HCT116 (cell line): ENCODE measurements at regions not wholly inside any gene's neighbourhood (a gene's known extent, or its start where the extent isn't known, plus 50 kb on each side); places are given as distances from the start of the nearest gene placed in this dataset.
"Not testable (repeated sequence)": the region's sequence is repeated elsewhere in the genome, so short reads cannot be mapped to it uniquely, and the experiment has no call there.

Experiments
- ATAC-seq: fragments of 200-7000 bp; cut with Tn5 transposase; 2 replicates; pipeline ENCODE4 v1.9.1; 2020; ENCODE audit warnings: mild to moderate bottlenecking, moderate library complexity
- BruUV-seq: library from RNA; stranded (reverse); fragments of 400-500 nt; replicated peaks from 2 replicates; lab custom pipeline; 2021; lab: Mats Ljungman, UMichigan
- CTCF ChIA-PET: fragments of 300-600 bp; sonication (Branson Sonifier 250); formaldehyde crosslinking; loops from one replicate; lab custom pipeline; 2021; ENCODE audit warnings: antibody characterized with exemption; lab: Charles Lee
- POLR2A ChIA-PET: fragments of 300-600, 350-600 bp; sonication (Branson Sonifier 250); formaldehyde crosslinking; loops from one replicate; lab custom pipeline; 2021; ENCODE audit warnings: antibody characterized with exemption; lab: Charles Lee
- RAD21 ChIA-PET, 2 experiments: fragments of 300-600 bp; sonication (Branson Sonifier 250); formaldehyde crosslinking; loops; one replicate each; lab custom pipeline; 2023; ENCODE audit warnings: low total read pairs in 2 of 2; ENCODE audit not compliant: uncharacterized antibody in 2 of 2, unreplicated experiment in 2 of 2, low non-redundant PET in 1 of 2; lab: Charles Lee
- DNase-seq: peaks from one replicate; pipeline ENCODE4 v3.0.0-alpha.2; 2010; ENCODE audit warnings: low read depth, low spot score
- H2AFZ ChIP-seq: fragments of 200-600 bp; shearing (Covaris generic), sonication (generic); 2 replicates; pipeline ENCODE4 v1.6.1; 2017; ENCODE audit warnings: low read depth, mixed run types, mixed read lengths, antibody characterized with exemption, low read length; ENCODE audit not compliant: poor library complexity, severe bottlenecking
- H3K27ac ChIP-seq: 2 replicates; pipeline ENCODE4 v1.5.1; 2012; ENCODE audit warnings: low read depth, low read length
- H3K27me3 ChIP-seq: fragments of 200-600 bp; sonication (generic); 2 replicates; pipeline ENCODE4 v1.6.1; 2016; ENCODE audit warnings: mixed run types, low read length, mixed read lengths; ENCODE audit not compliant: insufficient read depth
- H3K36me3 ChIP-seq, 2 experiments: fragments of 200-500 bp in 1 of 2; fragments of 200-600 bp in 1 of 2; sonication (Bioruptor generic) in 1 of 2; sonication (generic) in 1 of 2; 2 replicates each; pipeline versions ENCODE4 v1.5.1 to v1.6.1; 2014 to 2016; ENCODE audit warnings: low read length in 2 of 2, inconsistent platforms in 1 of 2, mixed read lengths in 1 of 2, mixed run types in 1 of 2; ENCODE audit not compliant: insufficient read depth in 2 of 2, control insufficient read depth in 1 of 2
- H3K4me1 ChIP-seq, 2 experiments: fragments of 200-600 bp in 1 of 2; sonication (generic) in 1 of 2; 2 replicates each; pipeline versions ENCODE4 v1.5.1 to v1.6.1; 2012 to 2017; ENCODE audit warnings: low read length in 2 of 2, inconsistent platforms in 1 of 2, mild to moderate bottlenecking in 1 of 2, mixed read lengths in 1 of 2, mixed run types in 1 of 2, moderate library complexity in 1 of 2; ENCODE audit not compliant: insufficient read depth in 2 of 2, control insufficient read depth in 1 of 2
- H3K4me2 ChIP-seq: fragments of 200-600 bp; sonication (generic); 2 replicates; pipeline ENCODE4 v1.6.1; 2017; ENCODE audit warnings: mixed run types, low read length, mixed read lengths
- H3K4me3 ChIP-seq, 2 experiments: fragments of 200-600 bp in 1 of 2; sonication (generic) in 1 of 2; replicated peaks in 1 of 2; 2 replicates each; pipeline ENCODE4 v1.5.1; 2011 to 2016; ENCODE audit warnings: low read length in 2 of 2, control low read depth in 1 of 2, low read depth in 1 of 2, mild to moderate bottlenecking in 1 of 2, mixed read lengths in 1 of 2, mixed run types in 1 of 2
- H3K79me2 ChIP-seq: fragments of 200-600 bp; sonication (generic); 2 replicates; pipeline ENCODE4 v1.6.1; 2017; ENCODE audit warnings: mild to moderate bottlenecking, mixed run types, low read length, moderate library complexity, mixed read lengths; ENCODE audit not compliant: insufficient read depth
- H3K9ac ChIP-seq: fragments of 200-600 bp; sonication (generic); 2 replicates; pipeline ENCODE4 v1.6.1; 2016; ENCODE audit warnings: low read length, mixed read lengths
- H3K9me2 ChIP-seq: fragments of 200-600 bp; sonication (generic), shearing (Covaris generic); 2 replicates; pipeline ENCODE4 v1.6.1; 2017; ENCODE audit warnings: mixed run types, mild to moderate bottlenecking, moderate library complexity; ENCODE audit not compliant: insufficient read depth
- H3K9me3 ChIP-seq, 2 experiments: fragments of 200-500 bp in 1 of 2; fragments of 200-600 bp in 1 of 2; sonication (Bioruptor generic) in 1 of 2; sonication (generic) in 1 of 2; 2 replicates each; pipeline ENCODE4 v1.6.1; 2014 to 2017; ENCODE audit warnings: low read length in 2 of 2, mixed read lengths in 2 of 2, inconsistent platforms in 1 of 2, low read depth in 1 of 2, mild to moderate bottlenecking in 1 of 2, mixed run types in 1 of 2, moderate library complexity in 1 of 2; ENCODE audit not compliant: control insufficient read depth in 1 of 2, insufficient read depth in 1 of 2
- H4K20me1 ChIP-seq: fragments of 200-600 bp; sonication (generic), shearing (Covaris generic); 2 replicates; pipeline ENCODE4 v1.6.1; 2017; ENCODE audit warnings: mixed run types, mild to moderate bottlenecking, moderate library complexity; ENCODE audit not compliant: insufficient read depth
- ATF3 ChIP-seq: IDR thresholded peaks from 2 replicates; pipeline ENCODE4 v1.6.1; 2012
- CEBPB ChIP-seq: IDR thresholded peaks from 2 replicates; pipeline ENCODE4 v1.6.1; 2012; ENCODE audit warnings: low read depth
- EZH2 ChIP-seq: fragments of 200-600 bp; sonication (generic); IDR thresholded peaks from 2 replicates; pipeline ENCODE4 v1.6.1; 2017; ENCODE audit warnings: antibody characterized with exemption, mixed run types
- EZH2phosphoT487 ChIP-seq: fragments of 200-600 bp; IDR thresholded peaks from 2 replicates; pipeline ENCODE4 v1.6.1; 2018; ENCODE audit warnings: antibody characterized with exemption, borderline replicate concordance
- POLR2AphosphoS5 ChIP-seq: IDR thresholded peaks from 2 replicates; pipeline ENCODE4 v1.6.1; 2011; ENCODE audit warnings: mild to moderate bottlenecking, low read depth, low read length, moderate library complexity
- SIN3A ChIP-seq: IDR thresholded peaks from 2 replicates; pipeline ENCODE4 v1.6.1; 2012; ENCODE audit warnings: low read depth
- SP1 ChIP-seq: IDR thresholded peaks from 2 replicates; pipeline ENCODE4 v1.6.1; 2012; ENCODE audit warnings: low read depth
- ZBTB33 ChIP-seq: IDR thresholded peaks from 2 replicates; pipeline ENCODE4 v1.6.1; 2011; ENCODE audit warnings: mild to moderate bottlenecking, low read length, moderate library complexity; ENCODE audit not compliant: insufficient replicate concordance; ENCODE audit errors: extremely low read depth
- ZFX ChIP-seq: fragments of 450-650 bp; IDR thresholded peaks from 2 replicates; pipeline ENCODE4 v1.6.1; 2017
- intact Hi-C: fragments of 100-400 bp; cut with micrococcal nuclease; formaldehyde crosslinking; loops from 2 replicates; pipeline ENCODE4 v1.10.0; 2022

GRCh38 chr20:30164389-30164788 is 1093.1 kb upstream of the DEFB115 start:
- H3K9ac ChIP-seq, H3K9me2 ChIP-seq, BruUV-seq, H3K79me2 ChIP-seq, H3K9me3 ChIP-seq, H3K27me3 ChIP-seq, H2AFZ ChIP-seq, CTCF ChIA-PET, DNase-seq, H3K4me2 ChIP-seq, H3K27ac ChIP-seq, H3K4me1 ChIP-seq, H4K20me1 ChIP-seq, H3K4me3 ChIP-seq, ATAC-seq, POLR2A ChIA-PET, intact Hi-C loops, H3K36me3 ChIP-seq, RAD21 ChIA-PET: not testable (repeated sequence)

- DNase-seq (no peak), ATAC-seq (no peak)
- no peak overlapping the region for H3K4me2 ChIP-seq
- BruUV-seq = no TSS peak
- H3K4me1 ChIP-seq = no peaks in the 10 kb centered on the region
- H2AFZ ChIP-seq = no peak overlapping the region
- H3K9me3 ChIP-seq = no peaks in the 10 kb centered on the region
- H3K27me3 ChIP-seq = no peaks in the 10 kb centered on the region
- no peaks in the 10 kb centered on the region for H4K20me1 ChIP-seq
- no peak for TF ChIP-seq POLR2AphosphoS5
- no peak for TF ChIP-seq ATF3
- TF ChIP-seq ZBTB33 = no peak
- no peak for TF ChIP-seq SP1
- no peak for TF ChIP-seq EZH2phosphoT487
- TF ChIP-seq EZH2 = no peak
- TF ChIP-seq ZFX = no peak
- no peak for TF ChIP-seq SIN3A
- TF ChIP-seq CEBPB = no peak
- RAD21 ChIA-PET = no interaction called here
- no peaks in the 10 kb centered on the region for H3K79me2 ChIP-seq
- no peaks in the 10 kb centered on the region for H3K9me2 ChIP-seq
- H3K9ac ChIP-seq = no peak overlapping the region
- H3K36me3 ChIP-seq = no peaks in the 10 kb centered on the region
- no peak overlapping the region for H3K4me3 ChIP-seq
- CTCF ChIA-PET = no interaction called here
- POLR2A ChIA-PET = no interaction called here
- intact Hi-C loops = no loop called here
- no peak overlapping the region for H3K27ac ChIP-seq
These were observed 1089.9 kb upstream of the DEFB115 start for GRCh38 chr20:30167540-30167939.
